B cell (primary cell): ENCODE measurements at regions not wholly inside any gene's neighbourhood (a gene's known extent, or its start where the extent isn't known, plus 50 kb on each side); places are given as distances from the start of the nearest gene placed in this dataset.

Experiments
- EZH2 ChIP-seq: IDR thresholded peaks from 2 replicates; pipeline ENCODE4 v1.6.1; 2012; ENCODE audit warnings: borderline replicate concordance, low read depth, mild to moderate bottlenecking, moderate library complexity, low read length; ENCODE audit not compliant: insufficient read depth, poor library complexity, severe bottlenecking
- TF ChIP-seq, protein P1 (sequence below): fragments of 200-600 bp; IDR thresholded peaks from one replicate; pipeline ENCODE4 v1.8.0; 2022; ENCODE audit warnings: antibody characterized with exemption, mild to moderate bottlenecking

- TF ChIP-seq, protein P1, sequence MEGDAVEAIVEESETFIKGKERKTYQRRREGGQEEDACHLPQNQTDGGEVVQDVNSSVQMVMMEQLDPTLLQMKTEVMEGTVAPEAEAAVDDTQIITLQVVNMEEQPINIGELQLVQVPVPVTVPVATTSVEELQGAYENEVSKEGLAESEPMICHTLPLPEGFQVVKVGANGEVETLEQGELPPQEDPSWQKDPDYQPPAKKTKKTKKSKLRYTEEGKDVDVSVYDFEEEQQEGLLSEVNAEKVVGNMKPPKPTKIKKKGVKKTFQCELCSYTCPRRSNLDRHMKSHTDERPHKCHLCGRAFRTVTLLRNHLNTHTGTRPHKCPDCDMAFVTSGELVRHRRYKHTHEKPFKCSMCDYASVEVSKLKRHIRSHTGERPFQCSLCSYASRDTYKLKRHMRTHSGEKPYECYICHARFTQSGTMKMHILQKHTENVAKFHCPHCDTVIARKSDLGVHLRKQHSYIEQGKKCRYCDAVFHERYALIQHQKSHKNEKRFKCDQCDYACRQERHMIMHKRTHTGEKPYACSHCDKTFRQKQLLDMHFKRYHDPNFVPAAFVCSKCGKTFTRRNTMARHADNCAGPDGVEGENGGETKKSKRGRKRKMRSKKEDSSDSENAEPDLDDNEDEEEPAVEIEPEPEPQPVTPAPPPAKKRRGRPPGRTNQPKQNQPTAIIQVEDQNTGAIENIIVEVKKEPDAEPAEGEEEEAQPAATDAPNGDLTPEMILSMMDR = no peak
- TF ChIP-seq EZH2 = no peak
Measured at GRCh38 chr12:28893856-28894255, 255.2 kb upstream of the FAR2 start.
